NCI-H69 (cell line): ENCODE measurements at regions not wholly inside any gene's neighbourhood (a gene's known extent, or its start where the extent isn't known, plus 50 kb on each side); places are given as distances from the start of the nearest gene placed in this dataset.
"Not testable (repeated sequence)": the region's sequence is repeated elsewhere in the genome, so short reads cannot be mapped to it uniquely, and the experiment has no call there.

Experiments used
- DNase-seq: peaks from one replicate; lab custom pipeline; 2025; lab: John Stamatoyannopoulos, UW

DNA sequence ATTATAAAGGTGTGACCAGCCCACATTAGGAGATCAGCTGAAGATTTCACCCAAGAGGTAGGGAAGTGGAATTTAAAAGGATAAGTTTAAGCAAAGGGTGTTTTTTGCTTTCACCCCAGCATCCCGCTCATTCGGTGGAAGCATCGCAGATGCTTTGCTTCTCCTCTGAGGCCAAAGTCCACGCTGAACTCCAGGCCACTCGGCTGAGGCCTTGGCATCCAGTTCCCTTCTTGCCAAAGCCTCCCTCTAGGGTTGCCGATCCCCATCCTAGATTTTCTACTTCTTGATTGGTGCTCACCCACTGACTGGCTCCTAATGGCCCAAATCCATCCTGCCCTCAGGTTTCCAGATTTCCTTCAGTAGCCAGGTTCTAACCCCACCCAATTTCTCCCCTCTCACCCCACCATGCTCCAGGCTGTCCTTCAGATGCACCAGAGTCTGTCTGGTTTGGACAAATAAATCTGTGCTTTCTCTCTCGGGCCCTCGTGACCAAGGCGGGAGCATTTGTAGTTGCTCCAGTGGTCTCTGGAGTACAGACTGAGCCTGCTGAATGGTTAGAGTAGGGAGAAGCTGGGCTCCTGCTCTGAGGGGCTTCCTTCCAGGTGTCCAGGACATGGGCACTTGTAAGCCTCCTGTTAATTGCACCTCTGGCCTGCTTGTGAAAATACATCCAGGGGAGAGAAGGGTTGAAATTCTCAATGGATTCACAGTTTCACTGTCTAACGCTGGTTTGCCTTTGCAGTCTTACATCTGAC is 193.2 kb downstream of the C1orf94 start:
- DNase-seq: no peak

DNA sequence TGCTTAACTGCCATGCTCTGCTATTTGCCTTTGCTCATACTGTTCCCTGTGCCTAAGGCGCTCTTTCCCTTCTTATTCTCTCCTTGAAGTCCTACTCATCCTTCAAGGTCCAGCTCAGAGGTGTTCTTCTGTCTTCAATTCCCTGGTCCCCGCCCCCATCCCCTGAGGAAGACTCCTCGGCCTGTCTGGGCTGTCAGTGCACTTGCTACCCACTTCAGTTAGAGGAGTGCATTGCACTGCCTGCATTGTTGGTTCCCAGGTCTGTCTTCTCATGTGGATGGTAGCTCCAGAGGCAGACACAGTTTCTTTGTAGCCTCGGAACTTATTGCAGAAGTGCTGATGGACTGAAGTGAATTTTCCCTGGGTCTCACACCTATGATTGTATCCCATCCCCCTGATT is 194.0 kb downstream of the C1orf94 start:
- DNase-seq: no peak

DNA sequence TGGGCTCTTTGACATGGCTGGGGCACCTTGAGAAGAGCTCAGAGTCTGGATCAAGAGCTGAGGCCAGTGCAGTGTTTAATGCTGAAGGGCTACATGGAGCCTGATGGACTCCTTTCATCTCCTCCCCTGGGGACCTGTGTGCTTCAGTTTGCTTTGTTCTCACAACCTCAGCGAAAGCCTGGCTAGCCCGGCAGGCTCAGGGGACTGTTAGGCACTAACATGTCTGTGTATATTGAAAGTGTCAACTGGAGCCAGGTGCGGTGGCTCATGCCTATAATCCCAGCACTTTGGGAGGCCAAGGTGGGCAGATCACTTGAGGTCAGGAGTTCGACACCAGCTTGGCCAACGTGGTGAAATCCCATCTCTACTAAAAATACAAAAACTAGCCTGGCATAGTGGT is 194.5 kb downstream of the C1orf94 start:
- DNase-seq: not testable (repeated sequence)

DNA sequence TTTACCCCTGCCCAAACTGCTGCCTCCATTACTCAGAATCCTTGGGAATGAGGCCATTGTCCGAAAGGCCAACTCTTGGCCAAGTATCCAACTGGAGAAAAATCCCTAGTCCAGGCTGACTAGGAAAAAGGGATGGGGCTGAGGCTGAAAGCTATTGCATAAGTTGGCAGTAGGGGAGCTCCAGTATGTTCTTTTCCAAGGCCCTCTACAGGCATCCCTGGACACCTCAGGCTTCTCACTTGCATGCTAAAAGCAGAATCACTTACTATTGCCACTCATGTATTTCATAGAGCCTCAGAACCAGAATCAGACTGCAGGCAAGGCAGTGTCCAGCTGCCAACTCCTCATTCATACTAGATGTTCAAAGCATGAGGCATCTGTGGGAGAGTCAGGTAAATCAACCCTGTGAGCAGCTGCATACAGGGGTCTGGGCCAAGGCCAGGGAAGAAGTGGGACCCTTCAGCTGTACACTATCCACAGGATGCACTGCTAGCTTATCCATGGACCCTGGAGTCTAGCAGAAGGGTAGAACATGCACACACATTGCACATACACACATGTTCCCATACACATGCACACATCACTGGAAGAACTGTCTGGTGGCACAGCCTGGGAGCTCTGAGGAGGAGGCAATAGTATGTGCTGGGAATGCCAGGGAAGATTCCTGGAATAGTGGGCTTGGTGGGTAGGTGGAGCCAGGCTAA is 195.3 kb downstream of the C1orf94 start:
- DNase-seq: no peak

DNA sequence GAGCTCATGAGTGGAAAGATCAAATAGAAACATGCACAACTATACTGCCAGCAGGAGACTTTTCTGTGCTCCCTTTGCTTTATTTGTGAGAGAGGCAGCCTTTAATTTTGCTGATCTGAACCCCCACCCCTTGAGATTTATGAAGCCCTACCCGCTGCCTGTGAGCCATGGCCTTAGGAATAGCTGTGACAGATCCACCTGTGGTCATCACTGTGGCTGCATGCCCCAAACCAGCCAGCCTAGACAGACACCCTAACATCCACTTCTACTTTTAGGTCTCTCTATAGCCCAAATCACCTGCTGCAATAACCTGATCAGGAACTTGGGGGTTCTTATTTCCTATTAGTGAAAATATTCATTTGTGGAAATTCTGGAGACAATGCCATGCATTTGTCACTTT is 196.2 kb downstream of the C1orf94 start:
- no peak for DNase-seq

DNA sequence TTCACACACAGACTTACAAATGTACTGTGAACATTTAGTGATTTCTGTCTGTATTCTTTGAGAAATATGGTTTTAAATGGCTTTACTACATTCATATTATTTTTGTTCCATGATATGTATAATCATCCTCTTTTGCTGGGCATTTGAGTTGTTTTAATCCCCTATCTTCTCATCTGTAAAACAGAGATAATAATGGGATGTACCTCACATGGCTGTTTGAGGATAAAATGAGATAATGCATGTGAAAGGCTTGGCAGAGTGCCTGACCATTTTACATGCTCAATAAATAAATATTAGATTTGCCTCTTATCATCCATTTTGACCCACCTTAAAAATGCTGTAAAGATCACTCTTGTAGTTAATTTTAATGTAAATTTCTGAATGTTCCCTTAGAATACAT is 197.2 kb downstream of the C1orf94 start:
- no peak for DNase-seq

DNA sequence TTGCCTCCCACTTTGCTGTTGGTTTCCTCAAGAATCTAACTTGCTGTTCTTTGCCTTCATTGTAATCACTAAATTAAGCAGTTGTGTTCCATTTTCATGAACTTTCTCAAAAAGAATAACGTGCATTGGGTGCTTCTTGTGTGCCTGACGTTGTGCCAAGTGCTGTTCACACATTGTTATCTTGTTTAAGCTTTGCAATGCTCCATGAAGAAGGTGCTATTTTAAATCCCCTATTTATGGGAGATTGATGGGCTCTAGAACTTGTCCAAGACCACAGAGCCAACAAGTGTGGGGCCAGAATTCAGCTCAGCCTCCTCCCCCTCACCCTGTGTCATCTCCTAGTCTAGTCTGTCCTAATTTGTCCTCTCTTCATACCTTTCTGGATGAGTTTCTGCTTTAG is 199.8 kb downstream of the C1orf94 start:
- DNase-seq: no peak

DNA sequence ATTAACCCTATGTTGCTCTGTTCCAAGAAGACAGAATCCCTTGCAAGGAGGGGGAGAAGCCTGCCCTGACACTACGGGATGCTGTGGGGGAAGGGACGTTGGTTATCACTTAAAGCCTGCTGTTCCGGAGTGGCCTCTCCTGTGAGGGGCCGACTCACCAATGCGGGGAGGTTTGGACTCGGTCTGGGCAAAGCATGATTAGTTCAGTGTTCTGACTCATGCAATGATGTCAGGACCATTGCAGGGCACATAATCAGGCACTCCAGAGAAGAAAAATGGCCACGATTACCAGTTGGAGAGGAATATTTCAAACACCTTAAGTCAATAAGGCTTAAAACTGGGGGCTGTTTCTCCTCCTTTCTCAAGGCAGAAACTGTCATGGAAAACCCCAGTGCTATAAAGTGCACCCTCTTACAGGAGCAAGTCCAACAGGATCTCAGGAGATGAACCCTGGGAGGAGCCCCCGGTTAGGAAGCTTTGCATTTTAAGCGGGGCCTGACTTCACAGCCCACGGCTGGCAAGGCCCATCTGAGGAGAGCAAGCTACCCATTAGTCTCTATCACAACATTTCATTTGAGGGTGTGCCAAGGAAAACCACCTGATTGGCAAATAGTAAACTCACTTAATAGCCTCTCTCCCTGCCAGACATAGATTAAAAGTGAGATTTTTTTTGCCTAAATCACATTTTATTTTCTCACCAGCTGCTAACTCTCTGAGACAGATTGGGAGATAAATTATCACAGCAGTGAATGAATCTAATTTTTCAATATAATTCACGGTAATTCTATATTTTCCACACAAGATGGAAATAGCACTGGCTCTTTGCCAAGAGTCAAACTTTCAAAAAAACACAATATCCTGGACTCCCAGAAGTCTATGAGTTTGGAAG is 202.5 kb downstream of the C1orf94 start:
- no peak for DNase-seq

DNA sequence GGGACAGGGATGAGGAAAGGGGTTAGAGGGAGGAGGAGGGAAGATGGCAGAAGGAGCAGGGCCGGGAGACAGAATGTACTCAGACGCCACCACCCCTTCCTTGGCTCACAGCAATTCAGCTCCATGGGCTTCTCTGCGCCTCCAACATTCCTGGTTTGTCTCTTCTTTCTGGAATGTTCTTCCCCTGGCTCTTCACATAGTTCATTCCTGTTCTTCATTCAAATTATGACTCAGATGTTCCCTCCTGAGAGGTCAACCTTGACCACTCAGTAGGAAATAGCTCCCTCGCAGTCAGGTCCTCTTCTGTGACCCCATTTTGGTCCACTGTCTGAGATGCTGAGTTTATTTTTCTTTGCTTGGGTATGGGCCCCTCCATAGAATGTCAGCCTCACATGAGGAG is 203.2 kb downstream of the C1orf94 start:
- no peak for DNase-seq

DNA sequence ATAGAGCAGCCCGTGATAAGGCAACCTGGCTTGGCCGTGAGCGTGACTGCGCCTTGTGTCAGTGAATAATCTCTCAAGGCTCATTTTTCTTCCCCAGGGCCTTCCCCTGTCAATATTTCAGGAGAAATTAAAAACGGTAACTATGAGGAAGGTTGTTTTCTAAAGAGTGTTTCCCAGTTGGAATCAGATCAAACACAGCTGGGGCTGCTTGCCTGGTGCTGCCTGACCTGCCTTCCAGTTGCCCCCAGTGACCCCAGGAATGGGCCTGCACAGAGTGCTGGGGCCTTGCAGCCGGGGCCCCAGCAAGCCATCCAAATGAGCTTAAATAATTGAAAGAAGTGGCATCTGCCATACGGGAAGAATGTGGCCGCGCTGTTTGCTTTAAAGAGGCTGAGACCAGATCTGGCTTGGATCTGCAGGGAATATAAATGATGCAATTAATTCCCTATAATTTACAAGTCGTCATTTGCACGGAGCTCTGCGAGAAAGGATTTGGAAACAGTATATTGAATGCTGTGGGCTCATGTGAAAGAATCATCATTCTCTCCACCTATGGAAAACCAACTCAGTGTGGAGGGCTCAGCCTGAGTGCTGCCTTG is 203.9 kb downstream of the C1orf94 start:
- DNase-seq: no peak

DNA sequence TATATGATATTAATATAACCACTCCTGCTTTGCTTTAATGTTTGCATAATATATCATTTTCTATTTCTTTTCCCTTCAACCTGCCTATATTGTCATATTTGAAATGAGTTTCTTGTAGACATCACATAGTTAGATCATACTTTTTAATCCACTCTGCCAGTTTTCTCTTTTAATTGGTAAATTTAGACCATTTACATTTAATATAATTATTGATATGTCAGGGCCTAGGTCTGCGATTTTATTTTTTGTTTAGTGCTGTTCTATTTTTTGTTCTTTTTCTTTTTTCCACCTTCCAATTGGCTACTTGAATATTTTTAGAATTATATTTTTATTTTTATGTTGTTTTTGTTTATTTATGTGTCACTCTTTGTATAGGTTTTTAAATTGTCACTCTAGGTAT is 213.3 kb downstream of the C1orf94 start:
- DNase-seq: no peak

DNA sequence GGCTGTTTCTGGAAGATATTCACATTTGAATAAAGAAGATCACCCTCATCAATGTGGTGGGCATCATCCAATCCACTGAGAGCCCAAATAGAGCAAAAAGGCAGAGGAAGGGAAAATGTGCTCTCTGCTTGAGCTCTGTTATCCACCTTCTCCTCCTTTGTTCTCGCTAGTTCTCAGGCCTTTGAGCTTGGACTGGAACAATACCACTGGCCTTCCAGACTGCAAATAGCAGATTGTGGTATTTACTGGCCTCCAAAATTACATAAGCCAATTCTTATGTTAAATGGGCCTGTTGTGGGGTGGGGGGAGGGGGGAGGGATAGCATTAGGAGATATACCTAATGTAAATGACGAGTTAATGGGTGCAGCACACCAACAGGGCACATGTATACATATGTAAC is 219.3 kb downstream of the C1orf94 start:
- no peak for DNase-seq

DNA sequence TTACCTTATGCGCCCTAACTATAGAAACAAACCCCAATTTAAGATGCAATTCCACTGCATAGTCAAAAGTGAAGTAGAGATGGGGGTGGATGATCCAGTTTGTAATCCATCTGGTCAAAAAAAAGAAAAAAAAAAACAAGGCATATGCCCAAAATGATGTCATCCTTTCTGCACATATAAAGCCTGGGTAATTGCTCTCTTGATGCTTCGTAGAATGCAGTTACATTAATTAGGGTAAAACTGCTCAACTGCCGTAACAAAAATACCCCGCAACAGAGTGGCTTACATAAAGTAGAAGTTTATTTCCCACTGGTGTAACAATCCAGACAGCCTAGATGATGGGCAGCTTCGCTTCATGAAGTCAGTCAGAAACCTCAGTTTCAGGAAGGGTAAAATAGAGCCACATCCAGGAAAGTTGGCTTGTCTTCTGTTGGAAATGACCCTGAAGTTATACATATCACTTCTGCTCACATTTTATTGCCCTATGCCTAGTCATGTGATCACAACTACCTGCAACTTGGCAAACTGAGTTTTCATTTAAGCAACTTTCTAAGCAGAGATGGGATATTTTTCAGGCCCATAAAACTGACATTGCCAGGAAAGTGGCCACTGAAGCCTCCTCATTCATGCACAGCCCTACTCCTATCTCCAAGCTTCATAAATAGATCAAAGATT is 221.7 kb downstream of the C1orf94 start:
- no peak for DNase-seq

DNA sequence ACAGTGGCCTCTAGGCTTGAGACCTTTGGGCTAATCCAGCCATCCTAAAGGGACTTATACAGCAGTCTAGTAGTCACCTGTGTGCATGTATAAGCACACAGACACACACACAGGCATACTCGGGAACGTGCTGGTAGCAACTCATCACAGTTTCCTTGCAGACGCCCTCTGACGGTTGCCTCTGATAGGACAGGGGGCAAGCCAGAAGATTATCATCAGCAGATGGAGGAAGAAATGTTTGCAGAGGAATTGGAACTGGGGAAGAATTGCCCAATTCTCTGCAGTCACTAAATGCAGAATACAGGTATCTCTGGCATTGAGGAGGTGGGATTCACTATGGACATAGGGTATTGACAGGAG is 222.2 kb downstream of the C1orf94 start:
- DNase-seq: no peak

DNA sequence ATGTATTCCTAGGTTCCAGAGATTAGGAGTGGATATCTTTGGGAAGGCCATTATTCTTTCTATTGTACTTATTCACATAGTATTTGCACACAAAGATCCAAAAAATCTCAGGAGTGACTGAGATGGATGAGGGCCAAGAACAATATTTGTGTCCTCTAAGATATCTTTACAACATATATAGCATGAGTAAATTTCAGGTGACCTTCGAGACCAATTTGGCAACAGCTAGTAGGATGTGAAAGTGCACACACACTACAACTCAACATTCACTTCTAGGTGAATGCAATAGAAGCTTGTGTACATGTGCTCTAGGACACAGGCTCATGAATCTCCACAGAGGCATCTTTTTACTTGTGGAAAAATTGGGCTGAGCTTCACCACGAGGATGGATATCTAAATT is 224.0 kb downstream of the C1orf94 start:
- no peak for DNase-seq

DNA sequence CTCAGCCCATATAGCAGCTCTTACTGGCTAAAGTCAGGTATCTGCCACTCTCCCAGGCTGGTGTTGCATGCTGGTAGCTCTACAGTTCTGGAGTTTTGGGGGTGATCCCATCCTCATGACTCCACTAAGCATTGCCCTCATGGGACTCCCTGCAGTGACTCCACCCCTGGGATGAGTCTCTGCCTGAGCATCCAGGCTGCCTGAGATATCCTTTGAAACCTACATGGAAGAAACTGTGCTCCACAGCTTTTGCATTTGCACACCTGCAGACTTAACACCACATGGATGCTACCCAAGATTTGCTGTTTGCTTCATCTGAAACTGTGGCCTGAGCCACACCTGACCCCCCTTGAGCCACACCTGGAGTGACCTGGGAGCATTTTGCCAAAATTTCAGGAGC is 226.4 kb downstream of the C1orf94 start:
- no peak for DNase-seq

DNA sequence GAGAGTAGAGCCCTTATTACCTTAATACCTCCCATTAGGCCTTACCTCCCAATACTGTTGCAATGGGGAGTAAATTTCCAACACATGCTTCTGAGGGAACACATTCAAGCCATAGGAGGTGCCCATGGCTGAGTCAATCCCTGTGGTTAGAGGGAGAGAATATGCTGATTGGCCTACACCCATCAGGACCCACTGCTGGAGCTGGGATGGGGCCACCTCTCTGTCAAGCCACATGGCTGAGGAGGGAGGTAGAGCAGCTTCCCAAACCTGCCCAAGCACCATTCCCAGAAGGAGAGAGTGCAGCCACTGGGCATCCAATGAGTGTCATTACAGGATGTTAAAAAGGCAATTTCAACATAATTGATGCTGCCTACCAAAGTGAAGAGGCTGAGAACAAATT is 228.1 kb downstream of the C1orf94 start:
- DNase-seq: no peak

DNA sequence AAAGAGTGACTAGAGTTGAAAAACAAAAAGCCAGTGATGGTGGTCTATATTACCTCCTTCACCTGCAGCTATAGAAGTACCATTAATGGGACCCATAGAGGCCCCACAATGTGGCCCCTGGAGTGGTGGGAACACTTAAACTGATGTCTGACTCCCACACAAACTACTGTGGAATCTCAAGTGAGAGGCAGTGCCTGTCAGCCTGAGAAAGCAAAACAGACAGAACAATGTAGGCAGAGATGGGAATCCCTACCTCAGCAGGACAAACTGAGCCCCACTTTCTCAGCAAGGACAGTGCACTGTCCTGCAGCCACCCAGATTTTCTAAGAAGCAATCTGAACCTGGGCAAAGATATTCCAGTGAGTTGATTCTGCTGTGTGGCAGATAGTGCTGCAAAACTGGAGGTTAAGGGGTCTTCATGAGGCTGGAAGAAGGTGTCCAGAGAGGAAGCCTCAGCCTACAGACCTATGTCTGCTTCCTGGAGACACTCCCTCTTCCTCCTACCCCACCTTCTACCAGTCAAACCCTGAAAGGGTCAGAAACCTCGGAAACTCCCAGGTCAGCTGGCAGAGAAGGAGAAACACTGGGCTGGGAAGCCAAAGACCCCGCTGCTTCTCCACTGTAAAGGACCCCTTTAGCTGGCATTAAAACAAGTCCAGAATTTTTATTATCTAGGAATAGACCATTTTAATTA is 228.7 kb downstream of the C1orf94 start:
- no peak for DNase-seq

DNA sequence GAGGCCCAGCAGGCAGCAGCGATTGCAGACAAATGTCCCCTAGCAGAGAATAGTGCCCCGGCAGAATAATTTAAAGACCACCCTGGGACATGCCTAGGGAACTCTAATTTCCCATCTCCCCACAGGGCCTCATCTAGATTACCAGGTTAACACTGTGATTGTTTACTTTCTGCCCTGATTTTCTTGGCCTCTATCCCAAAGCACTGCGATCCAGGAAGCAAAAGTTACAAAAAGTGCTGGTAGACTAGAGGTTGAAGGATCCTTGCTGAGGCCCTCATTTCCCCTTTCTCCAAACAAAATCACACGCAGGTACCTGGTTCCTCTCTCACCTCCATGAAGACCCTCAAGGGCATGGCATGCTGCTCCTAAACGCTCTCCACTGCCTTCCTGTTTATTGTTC is 229.7 kb downstream of the C1orf94 start:
- no peak for DNase-seq

DNA sequence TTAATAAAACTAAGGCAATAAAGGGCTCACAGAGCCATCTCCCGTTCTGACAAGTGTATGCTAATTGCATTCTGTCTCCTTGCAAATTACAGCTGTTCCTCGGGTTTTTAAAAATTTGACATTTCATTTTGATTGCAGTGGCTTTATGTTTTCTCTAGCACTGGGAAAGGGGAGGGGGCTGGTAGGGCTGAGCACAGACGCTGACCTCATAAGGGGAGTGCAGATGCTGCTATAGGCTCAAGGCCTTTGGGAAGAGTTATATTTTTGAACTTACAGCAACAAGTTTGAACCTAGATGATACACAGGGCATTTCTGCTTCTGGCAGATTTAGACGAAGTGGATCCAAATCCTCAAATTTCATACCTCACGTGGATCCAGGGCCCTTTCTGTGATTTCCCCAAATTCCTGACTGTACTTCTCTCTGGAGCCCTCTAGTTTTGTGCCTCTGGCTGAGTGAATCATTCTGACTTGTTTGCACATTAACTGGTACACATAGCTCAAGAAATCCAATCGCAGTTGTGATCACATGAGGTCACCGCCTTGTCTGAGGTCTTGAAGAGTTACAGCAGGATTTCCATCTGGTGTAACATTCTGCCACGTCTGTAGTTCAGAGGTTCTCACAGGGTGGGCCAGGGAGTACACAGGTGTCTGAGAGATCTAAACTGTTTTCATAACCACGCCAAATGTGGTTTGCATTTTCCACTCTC is 230.3 kb downstream of the C1orf94 start:
- no peak for DNase-seq

DNA sequence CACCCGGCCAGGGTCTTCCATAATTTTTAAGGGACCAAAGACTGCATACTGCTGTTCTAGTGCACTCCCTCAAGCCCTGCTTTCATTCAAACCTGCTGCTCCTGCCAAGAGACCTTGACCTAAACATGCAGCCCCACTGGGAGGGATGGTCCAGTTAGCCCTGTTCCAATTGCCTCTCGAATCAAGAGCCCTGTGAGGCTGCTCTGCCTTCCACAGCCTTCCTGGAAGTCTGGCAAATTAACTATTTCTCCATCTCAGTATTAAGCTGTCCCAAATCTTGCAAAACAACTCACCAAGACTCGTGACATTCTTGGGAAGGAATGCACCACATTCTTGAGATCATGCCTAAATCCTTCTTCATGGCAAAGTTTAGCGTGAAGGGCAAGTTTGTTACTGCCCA is 231.3 kb downstream of the C1orf94 start:
- DNase-seq: no peak
